GM12878 (cell line): ENCODE measurements at regions not wholly inside any gene's neighbourhood (a gene's known extent, or its start where the extent isn't known, plus 50 kb on each side); places are given as distances from the start of the nearest gene placed in this dataset.

ENCODE experiments used
- ATAC-seq: fragments of 200-7000 bp; cut with Tn5 transposase; 3 replicates; pipeline ENCODE4 v1.9.1; 2020; ENCODE audit warnings: mild to moderate bottlenecking, moderate library complexity
- BruUV-seq: library from RNA; stranded (reverse); fragments of 400-500 nt; replicated peaks from 2 replicates; lab custom pipeline; 2021; lab: Mats Ljungman, UMichigan
- CTCF ChIA-PET: fragments of 300-600 bp; sonication (Branson Sonifier 250); formaldehyde crosslinking; extraction: SDS; loops from one replicate; lab custom pipeline; 2021; ENCODE audit warnings: inconsistent platforms; lab: Yijun Ruan, JAX
- POLR2A ChIA-PET: fragments of 350-600 bp; formaldehyde crosslinking; extraction: SDS; loops from one replicate; lab custom pipeline; 2021; ENCODE audit warnings: inconsistent platforms; lab: Charles Lee
- RAD21 ChIA-PET: fragments of 300-600 bp; sonication (Branson Sonifier 250); formaldehyde crosslinking; loops from one replicate; lab custom pipeline; 2023; ENCODE audit warnings: antibody characterized with exemption; ENCODE audit not compliant: unreplicated experiment; lab: Charles Lee
- SMC1A ChIA-PET: fragments of 300-600 bp; sonication (Branson Sonifier 250); formaldehyde crosslinking; loops from one replicate; lab custom pipeline; 2023; ENCODE audit not compliant: unreplicated experiment, uncharacterized antibody; lab: Charles Lee
- DNase-seq: peaks from one replicate; pipeline ENCODE4 v3.0.0-alpha.2; 2011; ENCODE audit warnings: low read depth, low spot score
- FAIRE-seq: peaks from 3 replicates; lab custom pipeline; 2011; peaks lifted over from hg19 to GRCh38; lab: Jason Lieb, UNC
- H2AFZ ChIP-seq: 2 replicates; pipeline ENCODE4 v1.6.0; 2011; ENCODE audit warnings: low read depth, low read length, control low read depth; ENCODE audit not compliant: control insufficient read depth
- H3K27ac ChIP-seq: 2 replicates; pipeline ENCODE4 v1.5.1; 2011; ENCODE audit warnings: control low read depth; ENCODE audit not compliant: control insufficient read depth, insufficient read depth
- H3K27me3 ChIP-seq, 2 experiments: replicated peaks in 1 of 2; 2 replicates each; pipeline versions ENCODE4 v1.6.0 to v1.6.1; 2011; ENCODE audit warnings: low read length in 1 of 2; ENCODE audit not compliant: control insufficient read depth in 2 of 2, insufficient read depth in 2 of 2
- H3K36me3 ChIP-seq, 2 experiments: 2 replicates each; pipeline ENCODE4 v1.5.1; 2011; ENCODE audit warnings: low read length in 1 of 2; ENCODE audit not compliant: control insufficient read depth in 2 of 2, insufficient read depth in 2 of 2
- H3K4me1 ChIP-seq: 2 replicates; pipeline ENCODE4 v1.6.1; 2011; ENCODE audit warnings: mild to moderate bottlenecking, low read length, moderate library complexity, mixed read lengths; ENCODE audit not compliant: control insufficient read depth, insufficient read depth
- H3K4me2 ChIP-seq: 2 replicates; pipeline ENCODE4 v1.6.0; 2011; ENCODE audit warnings: control low read depth; ENCODE audit not compliant: control insufficient read depth, insufficient read depth
- H3K4me3 ChIP-seq: fragments of 200-600 bp; sonication (generic); 2 replicates; pipeline ENCODE4 v1.5.1; 2016
- H3K79me2 ChIP-seq: 2 replicates; pipeline ENCODE4 v1.6.0; 2011; ENCODE audit warnings: low read length; ENCODE audit not compliant: control insufficient read depth, insufficient read depth
- H3K9ac ChIP-seq: 2 replicates; pipeline ENCODE4 v1.8.0; 2011; ENCODE audit warnings: low read length, control low read depth, mixed read lengths; ENCODE audit not compliant: control insufficient read depth, insufficient read depth
- H3K9me3 ChIP-seq: replicated peaks from 3 replicates; pipeline ENCODE4 v1.5.1; 2011; ENCODE audit warnings: mild to moderate bottlenecking, low read length; ENCODE audit not compliant: control insufficient read depth, insufficient read depth
- H4K20me1 ChIP-seq: 2 replicates; pipeline ENCODE4 v1.6.0; 2011; ENCODE audit not compliant: control insufficient read depth, insufficient read depth
- EGR1 ChIP-seq, 2 experiments: IDR thresholded peaks; 1 replicate in 1 of 2; 2 replicates in 1 of 2; pipeline ENCODE4 v1.6.1; 2011 to 2012; ENCODE audit warnings: low read depth in 2 of 2, low read length in 2 of 2, borderline replicate concordance in 1 of 2, mild to moderate bottlenecking in 1 of 2, moderate library complexity in 1 of 2
- MEF2B ChIP-seq: fragments of 450-650 bp; IDR thresholded peaks from 2 replicates; pipeline ENCODE4 v1.6.1; 2018; ENCODE audit warnings: mild to moderate bottlenecking, moderate library complexity; ENCODE audit not compliant: partially characterized antibody, poor library complexity, severe bottlenecking
- MYB ChIP-seq: fragments of 150-350 bp; IDR thresholded peaks from 2 replicates; pipeline ENCODE4 v1.6.1; 2014; ENCODE audit warnings: mild to moderate bottlenecking, low read depth, low read length, borderline replicate concordance
- RAD21 ChIP-seq: IDR thresholded peaks from 2 replicates; pipeline ENCODE4 v1.6.1; 2011; ENCODE audit warnings: mild to moderate bottlenecking, low read depth, low read length, moderate library complexity; ENCODE audit not compliant: insufficient read depth
- SPI1 ChIP-seq: IDR thresholded peaks from 2 replicates; pipeline ENCODE4 v1.6.1; 2011; ENCODE audit warnings: low read depth, mild to moderate bottlenecking, low read length, moderate library complexity, borderline replicate concordance; ENCODE audit not compliant: insufficient read depth
- ZBTB33 ChIP-seq: fragments of 450-650 bp; IDR thresholded peaks from 2 replicates; pipeline ENCODE4 v1.6.1; 2017; ENCODE audit warnings: mild to moderate bottlenecking
- ZSCAN29 ChIP-seq: fragments of 450-650 bp; IDR thresholded peaks from 2 replicates; pipeline ENCODE4 v1.6.1; 2017; ENCODE audit warnings: mild to moderate bottlenecking, moderate library complexity
- WGBS: methylation state at CpG from one replicate; pipeline ENCODE4 v1.1.6; 2016; ENCODE audit warnings: low lambda C conversion rate; ENCODE audit not compliant: insufficient replicate concordance, insufficient coverage; ENCODE audit errors: missing lambda C conversion rate; 5-methylcytosine and 5-hydroxymethylcytosine counted together
- in situ Hi-C: fragments of 300-500 bp; cut with MboI; formaldehyde crosslinking; loops from 9 replicates; pipeline ENCODE4 v1.14.3; 2018; ENCODE audit warnings: mixed read lengths
- intact Hi-C: fragments of 100-400 bp; cut with micrococcal nuclease; formaldehyde crosslinking; loops from one replicate; pipeline ENCODE4 v1.14.2; 2022; ENCODE audit not compliant: unreplicated experiment
- TF ChIP-seq, protein P1 (sequence below): fragments of 450-650 bp; IDR thresholded peaks from 2 replicates; pipeline ENCODE4 v1.6.1; 2016; ENCODE audit warnings: mild to moderate bottlenecking
- TF ChIP-seq, protein P2 (sequence below): IDR thresholded peaks from 2 replicates; pipeline ENCODE4 v1.6.1; 2012; ENCODE audit warnings: low read depth, low read length, improper control_type of control experiment
- TF ChIP-seq, protein P3 (sequence below): fragments of 450-650 bp; IDR thresholded peaks from 2 replicates; pipeline ENCODE4 v1.6.1; 2017; ENCODE audit warnings: antibody characterized with exemption, mild to moderate bottlenecking, moderate library complexity

DNA sequence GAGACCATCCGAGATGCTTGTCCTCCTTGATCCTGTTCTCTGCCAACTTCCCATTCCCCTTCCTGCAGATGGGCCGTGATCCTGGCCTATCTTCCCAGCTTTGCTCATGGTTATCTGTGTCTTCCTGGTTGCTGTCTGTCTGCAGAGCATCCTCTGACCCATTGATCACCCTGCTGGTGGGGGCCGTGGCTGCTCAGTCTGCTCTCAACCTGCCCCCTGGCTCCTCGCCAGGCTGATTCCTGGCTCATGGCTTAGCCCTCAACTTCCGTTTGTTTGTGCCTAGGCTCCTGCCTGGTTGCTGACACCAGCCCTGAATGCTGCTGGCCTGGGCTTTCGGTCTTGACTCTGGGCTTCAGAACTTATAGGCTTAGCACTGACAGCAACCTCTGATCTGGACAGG is 67.1 kb upstream of the SMIM15 start:
- Histone ChIP-seq H3K4me3 (no peak overlapping the region), H3K9ac (no peak overlapping the region), H3K27me3 (no peaks in the 10 kb centered on the region), H3K4me2 (no peak overlapping the region), H3K36me3 (no peaks in the 10 kb centered on the region), H3K27ac (no peak overlapping the region), H3K9me3 (peaks cover 2% of the 10 kb centered on the region; the same call in 2 of the 3 replicates), H2AFZ (no peak overlapping the region; the same call in 1 of the 2 replicates), H4K20me1 (no peaks in the 10 kb centered on the region), H3K79me2 (no peaks in the 10 kb centered on the region), H3K4me1 (peaks cover 10% of the 10 kb centered on the region; the same call in 1 of the 2 replicates)
- in situ Hi-C loops: no loop called here
- ChIA-PET CTCF (interaction anchor here (1.2 kb wide), 1 partner anchor 51 kb away, joined by 3 read pairs; no protein-coding TSS in a partner anchor), SMC1A (interaction anchor here (1.0 to 1.5 kb wide), 4 partner anchors 13 to 66 kb away, joined by 3 to 6 read pairs (median 4); no protein-coding TSS in a partner anchor), RAD21 (interaction anchor here (1.1 kb wide), 1 partner anchor 102 kb away, joined by 3 read pairs; the partner anchor contains the start of gene ZSWIM6), POLR2A (no interaction called here)
- BruUV-seq: no TSS peak
- intact Hi-C loops: no loop called here
- ATAC-seq (peak; percentile 18; the same call in 2 of the 3 replicates), DNase-seq (no peak), FAIRE-seq (no peak)
- 63% methylated on average over 6 of the region's 6 CpGs for WGBS
- TF ChIP-seq MYB: no peak
- no peak for TF ChIP-seq ZBTB33
- no peak for TF ChIP-seq SPI1
- no peak for TF ChIP-seq RAD21
- TF ChIP-seq, protein P1, sequence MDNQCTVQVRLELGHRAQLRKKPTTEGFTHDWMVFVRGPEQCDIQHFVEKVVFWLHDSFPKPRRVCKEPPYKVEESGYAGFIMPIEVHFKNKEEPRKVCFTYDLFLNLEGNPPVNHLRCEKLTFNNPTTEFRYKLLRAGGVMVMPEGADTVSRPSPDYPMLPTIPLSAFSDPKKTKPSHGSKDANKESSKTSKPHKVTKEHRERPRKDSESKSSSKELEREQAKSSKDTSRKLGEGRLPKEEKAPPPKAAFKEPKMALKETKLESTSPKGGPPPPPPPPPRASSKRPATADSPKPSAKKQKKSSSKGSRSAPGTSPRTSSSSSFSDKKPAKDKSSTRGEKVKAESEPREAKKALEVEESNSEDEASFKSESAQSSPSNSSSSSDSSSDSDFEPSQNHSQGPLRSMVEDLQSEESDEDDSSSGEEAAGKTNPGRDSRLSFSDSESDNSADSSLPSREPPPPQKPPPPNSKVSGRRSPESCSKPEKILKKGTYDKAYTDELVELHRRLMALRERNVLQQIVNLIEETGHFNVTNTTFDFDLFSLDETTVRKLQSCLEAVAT: no peak
- TF ChIP-seq, protein P2, sequence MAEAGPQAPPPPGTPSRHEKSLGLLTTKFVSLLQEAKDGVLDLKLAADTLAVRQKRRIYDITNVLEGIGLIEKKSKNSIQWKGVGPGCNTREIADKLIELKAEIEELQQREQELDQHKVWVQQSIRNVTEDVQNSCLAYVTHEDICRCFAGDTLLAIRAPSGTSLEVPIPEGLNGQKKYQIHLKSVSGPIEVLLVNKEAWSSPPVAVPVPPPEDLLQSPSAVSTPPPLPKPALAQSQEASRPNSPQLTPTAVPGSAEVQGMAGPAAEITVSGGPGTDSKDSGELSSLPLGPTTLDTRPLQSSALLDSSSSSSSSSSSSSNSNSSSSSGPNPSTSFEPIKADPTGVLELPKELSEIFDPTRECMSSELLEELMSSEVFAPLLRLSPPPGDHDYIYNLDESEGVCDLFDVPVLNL: no peak
- TF ChIP-seq MEF2B: no peak
- TF ChIP-seq, protein P3, sequence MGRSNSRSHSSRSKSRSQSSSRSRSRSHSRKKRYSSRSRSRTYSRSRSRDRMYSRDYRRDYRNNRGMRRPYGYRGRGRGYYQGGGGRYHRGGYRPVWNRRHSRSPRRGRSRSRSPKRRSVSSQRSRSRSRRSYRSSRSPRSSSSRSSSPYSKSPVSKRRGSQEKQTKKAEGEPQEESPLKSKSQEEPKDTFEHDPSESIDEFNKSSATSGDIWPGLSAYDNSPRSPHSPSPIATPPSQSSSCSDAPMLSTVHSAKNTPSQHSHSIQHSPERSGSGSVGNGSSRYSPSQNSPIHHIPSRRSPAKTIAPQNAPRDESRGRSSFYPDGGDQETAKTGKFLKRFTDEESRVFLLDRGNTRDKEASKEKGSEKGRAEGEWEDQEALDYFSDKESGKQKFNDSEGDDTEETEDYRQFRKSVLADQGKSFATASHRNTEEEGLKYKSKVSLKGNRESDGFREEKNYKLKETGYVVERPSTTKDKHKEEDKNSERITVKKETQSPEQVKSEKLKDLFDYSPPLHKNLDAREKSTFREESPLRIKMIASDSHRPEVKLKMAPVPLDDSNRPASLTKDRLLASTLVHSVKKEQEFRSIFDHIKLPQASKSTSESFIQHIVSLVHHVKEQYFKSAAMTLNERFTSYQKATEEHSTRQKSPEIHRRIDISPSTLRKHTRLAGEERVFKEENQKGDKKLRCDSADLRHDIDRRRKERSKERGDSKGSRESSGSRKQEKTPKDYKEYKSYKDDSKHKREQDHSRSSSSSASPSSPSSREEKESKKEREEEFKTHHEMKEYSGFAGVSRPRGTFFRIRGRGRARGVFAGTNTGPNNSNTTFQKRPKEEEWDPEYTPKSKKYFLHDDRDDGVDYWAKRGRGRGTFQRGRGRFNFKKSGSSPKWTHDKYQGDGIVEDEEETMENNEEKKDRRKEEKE: no peak
- no peak for TF ChIP-seq EGR1 (IDR thresholded peaks at IDR 0.05; ENCODE audit: borderline replicate concordance in 1 of 2, low read depth in 2 of 2, low read length in 2 of 2)
- no peak for TF ChIP-seq ZSCAN29
